ENCODE measurements at regions not wholly inside any gene's neighbourhood (a gene's known extent, or its start where the extent isn't known, plus 50 kb on each side); places are given as distances from the start of the nearest gene placed in this dataset.

- peak in 1 of 2 donors; percentile 32 for DNase-seq (ENCODE audit: low read depth in 2 of 2)
Measured at GRCh38 chr3:194967151-194968117, 281.8 kb downstream of the FAM43A start.

- DNase-seq (ENCODE audit: low read depth in 2 of 2), result no peak
Measured at GRCh38 chr3:194970066-194970465, 284.4 kb downstream of the FAM43A start.

GRCh38 chr3:194971009-194971408 lies 285.3 kb downstream of the FAM43A start:
- no peak for DNase-seq (ENCODE audit: low read depth in 2 of 2)

- no peak for DNase-seq (ENCODE audit: low read depth in 2 of 2)
Measured at GRCh38 chr3:194971965-194972364, 286.3 kb downstream of the FAM43A start.

- no peak for DNase-seq (ENCODE audit: low read depth in 2 of 2)
Measured at GRCh38 chr3:194972641-194973040, 287.0 kb downstream of the FAM43A start.

- no peak for DNase-seq (ENCODE audit: low read depth in 2 of 2)
Measured at GRCh38 chr3:194973366-194974000, 287.8 kb downstream of the FAM43A start.

GRCh38 chr3:194974468-194975135 lies 288.9 kb downstream of the FAM43A start:
- DNase-seq (ENCODE audit: low read depth in 2 of 2), result no peak

- no peak for DNase-seq (ENCODE audit: low read depth in 2 of 2)
Measured at GRCh38 chr3:194976049-194976451, 290.4 kb downstream of the FAM43A start.

GRCh38 chr3:194976874-194977273 lies 291.2 kb downstream of the FAM43A start:
- peak; percentile 20 to 23 for DNase-seq (ENCODE audit: low read depth in 2 of 2)

- DNase-seq (ENCODE audit: low read depth in 2 of 2), result no peak
Measured at GRCh38 chr3:194977356-194977755, 291.7 kb downstream of the FAM43A start.

- no peak for DNase-seq (ENCODE audit: low read depth in 2 of 2)
Measured at GRCh38 chr3:194979173-194979572, 291.8 kb downstream of the XXYLT1 start.

- DNase-seq (ENCODE audit: low read depth in 2 of 2), result no peak
Measured at GRCh38 chr3:194982472-194982871, 288.5 kb downstream of the XXYLT1 start.

- no peak for DNase-seq (ENCODE audit: low read depth in 2 of 2)
Measured at GRCh38 chr3:194983121-194983520, 287.8 kb downstream of the XXYLT1 start.

- no peak for DNase-seq (ENCODE audit: low read depth in 2 of 2)
Measured at GRCh38 chr3:194983620-194984019, 287.3 kb downstream of the XXYLT1 start.

- DNase-seq (ENCODE audit: low read depth in 2 of 2), result no peak
Measured at GRCh38 chr3:194984066-194984465, 286.9 kb downstream of the XXYLT1 start.

- no peak for DNase-seq (ENCODE audit: low read depth in 2 of 2)
Measured at GRCh38 chr3:194984622-194985021, 286.3 kb downstream of the XXYLT1 start.

- DNase-seq (ENCODE audit: low read depth in 2 of 2), result peak in 1 of 2 donors; percentile 10
Measured at GRCh38 chr3:194985031-194985578, 285.9 kb downstream of the XXYLT1 start.

GRCh38 chr3:194986208-194987043 lies 284.5 kb downstream of the XXYLT1 start:
- DNase-seq (ENCODE audit: low read depth in 2 of 2), result no peak

- DNase-seq (ENCODE audit: low read depth in 2 of 2), result no peak
Measured at GRCh38 chr3:194987571-194988494, 283.1 kb downstream of the XXYLT1 start.
